ENCODE measurements at regions not wholly inside any gene's neighbourhood (a gene's known extent, or its start where the extent isn't known, plus 50 kb on each side); places are given as distances from the start of the nearest gene placed in this dataset.

- no peak for TF ChIP-seq CTCF (IDR thresholded peaks at IDR 0.05)
- no peak for TF ChIP-seq POLR2A (IDR thresholded peaks at IDR 0.05)
These were observed 84.9 kb upstream of the MYO10 start for GRCh38 chr5:17020678-17021601.
